ENCODE measurements at regions not wholly inside any gene's neighbourhood (a gene's known extent, or its start where the extent isn't known, plus 50 kb on each side); places are given as distances from the start of the nearest gene placed in this dataset.
"Not testable (repeated sequence)": the region's sequence is repeated elsewhere in the genome, so short reads cannot be mapped to it uniquely, and the experiment has no call there.

DNA sequence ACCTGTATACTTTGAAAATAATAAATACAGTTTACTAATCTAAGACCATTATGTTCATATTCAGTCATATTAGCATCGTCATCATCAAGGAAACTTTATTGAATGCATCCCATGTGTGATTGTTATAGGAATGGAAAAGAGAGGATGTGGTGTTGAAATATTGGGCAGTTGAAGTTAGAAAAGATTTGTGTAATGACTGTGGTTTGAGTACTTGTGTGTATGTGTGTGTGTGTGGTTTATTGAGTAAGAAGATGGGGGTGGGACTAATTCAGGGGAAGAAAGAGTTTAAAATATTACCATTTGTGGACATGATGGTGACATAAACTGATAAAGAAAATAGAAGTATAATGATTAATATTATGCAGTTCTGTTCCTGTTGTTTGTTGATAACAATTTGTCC, 238.7 kb upstream of the SEL1L start:
- TF ChIP-seq, protein P1, sequence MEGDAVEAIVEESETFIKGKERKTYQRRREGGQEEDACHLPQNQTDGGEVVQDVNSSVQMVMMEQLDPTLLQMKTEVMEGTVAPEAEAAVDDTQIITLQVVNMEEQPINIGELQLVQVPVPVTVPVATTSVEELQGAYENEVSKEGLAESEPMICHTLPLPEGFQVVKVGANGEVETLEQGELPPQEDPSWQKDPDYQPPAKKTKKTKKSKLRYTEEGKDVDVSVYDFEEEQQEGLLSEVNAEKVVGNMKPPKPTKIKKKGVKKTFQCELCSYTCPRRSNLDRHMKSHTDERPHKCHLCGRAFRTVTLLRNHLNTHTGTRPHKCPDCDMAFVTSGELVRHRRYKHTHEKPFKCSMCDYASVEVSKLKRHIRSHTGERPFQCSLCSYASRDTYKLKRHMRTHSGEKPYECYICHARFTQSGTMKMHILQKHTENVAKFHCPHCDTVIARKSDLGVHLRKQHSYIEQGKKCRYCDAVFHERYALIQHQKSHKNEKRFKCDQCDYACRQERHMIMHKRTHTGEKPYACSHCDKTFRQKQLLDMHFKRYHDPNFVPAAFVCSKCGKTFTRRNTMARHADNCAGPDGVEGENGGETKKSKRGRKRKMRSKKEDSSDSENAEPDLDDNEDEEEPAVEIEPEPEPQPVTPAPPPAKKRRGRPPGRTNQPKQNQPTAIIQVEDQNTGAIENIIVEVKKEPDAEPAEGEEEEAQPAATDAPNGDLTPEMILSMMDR (IDR thresholded peaks at IDR 0.05; ENCODE audit: borderline replicate concordance, control extremely low read depth, extremely low read depth, insufficient read depth, missing control alignments): no peak
- in situ Hi-C loops (cut with MboI; ENCODE audit: low sequenced_read_pairs, unreplicated experiment): no loop called here
- DNase-seq (ENCODE audit: low spot score): no peak

DNA sequence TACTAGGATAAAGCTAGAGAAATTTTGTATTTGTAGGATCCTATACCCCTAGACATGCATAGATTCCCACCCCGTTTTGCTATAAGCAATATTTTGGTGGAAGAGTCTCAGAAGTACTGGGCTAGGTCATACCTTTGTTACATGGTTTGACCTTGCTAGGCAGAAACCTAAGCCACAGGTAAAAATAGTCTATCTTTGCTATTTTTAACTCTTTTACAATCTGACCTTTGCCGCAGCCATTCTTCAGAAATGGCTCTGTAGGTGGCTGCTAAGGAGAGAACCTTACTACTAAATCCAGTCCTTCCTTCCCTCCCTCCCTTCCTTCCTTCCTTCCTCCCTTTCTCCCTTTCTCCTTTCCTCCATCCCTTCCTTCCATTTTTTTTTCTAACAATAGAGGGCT, 242.9 kb upstream of the SEL1L start:
- DNase-seq (ENCODE audit: low spot score): no peak
- in situ Hi-C loops (cut with MboI; ENCODE audit: low sequenced_read_pairs, unreplicated experiment): no loop called here
- TF ChIP-seq, protein P1 (IDR thresholded peaks at IDR 0.05; ENCODE audit: borderline replicate concordance, control extremely low read depth, extremely low read depth, insufficient read depth, missing control alignments): no peak

DNA sequence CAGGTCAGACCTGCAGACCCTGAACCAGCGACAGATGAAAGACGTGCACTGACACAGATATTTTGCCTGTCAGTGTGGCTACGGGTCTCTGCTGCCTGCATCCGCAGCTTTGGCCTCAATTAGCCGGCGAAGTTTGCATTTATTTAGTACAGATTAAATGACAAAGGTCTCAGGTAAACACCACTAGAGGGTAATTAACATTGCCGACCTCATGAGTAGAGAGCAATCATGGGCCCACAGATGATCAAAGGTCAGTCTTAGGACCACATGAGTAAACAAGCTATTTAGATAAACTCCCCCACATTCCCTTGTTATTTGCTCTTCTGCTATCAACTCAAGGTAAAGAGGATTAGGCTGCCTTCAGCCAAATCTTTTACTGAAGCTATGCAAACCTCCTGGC, 248.1 kb upstream of the SEL1L start:
- DNase-seq (ENCODE audit: low spot score); in situ Hi-C loops (cut with MboI; ENCODE audit: low sequenced_read_pairs, unreplicated experiment): not testable (repeated sequence)

DNA sequence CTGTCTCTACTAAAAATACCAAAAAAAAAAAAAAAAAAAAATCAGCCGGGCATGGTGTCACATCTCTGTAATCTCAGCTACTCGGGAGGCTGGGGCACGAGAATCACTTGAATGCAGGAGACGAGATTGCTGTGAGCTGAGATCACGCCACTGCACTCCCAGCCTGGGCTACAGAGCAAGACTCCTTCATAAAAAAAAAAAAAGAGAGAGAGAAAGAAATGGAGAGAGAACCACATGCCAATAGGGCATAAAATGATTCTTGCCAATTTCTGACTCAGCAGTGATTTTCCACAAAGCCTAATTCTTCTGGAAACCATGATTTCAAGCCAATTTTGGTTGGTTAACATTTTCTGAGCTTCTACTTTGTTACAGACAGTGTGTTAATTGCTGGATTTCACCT, 250.4 kb upstream of the SEL1L start:
- DNase-seq (ENCODE audit: low spot score): no peak
- TF ChIP-seq, protein P1 (IDR thresholded peaks at IDR 0.05; ENCODE audit: borderline replicate concordance, control extremely low read depth, extremely low read depth, insufficient read depth, missing control alignments): no peak
- in situ Hi-C loops (cut with MboI; ENCODE audit: low sequenced_read_pairs, unreplicated experiment): no loop called here

DNA sequence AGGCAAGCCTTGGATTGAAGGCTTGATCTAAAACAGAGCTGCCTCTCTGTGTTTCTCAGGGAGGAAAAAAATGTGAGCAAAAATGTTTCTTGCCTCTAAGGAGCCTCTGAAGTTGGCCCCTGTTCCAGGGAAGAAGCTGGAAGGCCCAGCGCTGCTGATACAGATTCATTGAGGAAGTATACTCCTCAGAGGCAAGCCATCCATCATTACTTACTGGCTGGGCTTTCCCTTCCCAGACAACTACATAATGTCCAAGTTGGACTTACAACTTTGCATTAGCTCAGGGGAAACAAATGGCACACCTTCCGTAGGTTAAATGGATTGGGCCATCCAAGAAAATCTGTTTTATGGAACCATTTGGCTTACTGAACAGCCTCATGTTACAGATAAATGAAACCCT, 263.7 kb upstream of the SEL1L start:
- TF ChIP-seq, protein P1 (IDR thresholded peaks at IDR 0.05; ENCODE audit: borderline replicate concordance, control extremely low read depth, extremely low read depth, insufficient read depth, missing control alignments): no peak
- in situ Hi-C loops (cut with MboI; ENCODE audit: low sequenced_read_pairs, unreplicated experiment): no loop called here
- no peak for DNase-seq (ENCODE audit: low spot score)

DNA sequence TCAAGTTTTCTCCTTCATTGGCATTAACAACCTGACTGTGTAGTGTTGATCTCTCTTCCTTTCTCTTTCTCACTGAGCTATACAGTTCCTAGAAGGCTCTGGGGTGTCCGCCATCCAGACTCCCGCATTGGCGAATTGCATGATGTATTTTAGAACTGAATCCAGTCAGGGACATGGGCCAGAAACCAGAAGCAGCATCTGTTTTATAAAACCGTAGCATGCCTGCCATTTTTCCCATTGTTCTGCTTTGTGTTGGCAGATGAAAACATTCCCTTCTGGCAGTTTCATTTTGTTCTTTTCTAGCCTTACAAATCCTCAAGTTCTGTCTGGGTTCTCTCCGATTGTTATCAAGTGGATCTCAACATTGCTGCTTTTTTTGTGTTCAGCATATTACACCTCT, 268.3 kb upstream of the SEL1L start:
- TF ChIP-seq, protein P1 (IDR thresholded peaks at IDR 0.05; ENCODE audit: borderline replicate concordance, control extremely low read depth, extremely low read depth, insufficient read depth, missing control alignments): no peak
- DNase-seq (ENCODE audit: low spot score): no peak
- in situ Hi-C loops (cut with MboI; ENCODE audit: low sequenced_read_pairs, unreplicated experiment): no loop called here

DNA sequence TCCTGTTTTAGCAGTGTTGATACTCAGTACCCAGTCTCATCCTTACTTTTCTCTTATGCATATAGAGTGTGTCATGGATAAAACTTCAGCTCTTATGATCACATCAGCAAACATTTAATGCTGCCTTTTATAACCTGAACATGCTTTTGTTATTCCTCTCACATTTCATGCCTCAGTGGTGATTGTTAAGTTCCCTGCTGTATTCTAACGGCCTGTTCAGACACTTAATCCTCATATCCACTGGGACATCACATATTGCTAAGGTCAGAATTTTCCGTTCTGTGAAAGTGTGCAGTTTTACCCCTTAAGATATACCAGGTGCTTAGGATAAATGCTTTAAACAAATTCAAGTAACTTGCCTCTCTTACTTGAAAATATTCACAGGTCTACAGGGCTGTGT, 268.7 kb upstream of the SEL1L start:
- in situ Hi-C loops (cut with MboI; ENCODE audit: low sequenced_read_pairs, unreplicated experiment): no loop called here
- DNase-seq (ENCODE audit: low spot score): no peak
- TF ChIP-seq, protein P1 (IDR thresholded peaks at IDR 0.05; ENCODE audit: borderline replicate concordance, control extremely low read depth, extremely low read depth, insufficient read depth, missing control alignments): no peak

Measured in GM13976 (cell line).